ENCODE measurements at regions not wholly inside any gene's neighbourhood (a gene's known extent, or its start where the extent isn't known, plus 50 kb on each side); places are given as distances from the start of the nearest gene placed in this dataset.

DNA sequence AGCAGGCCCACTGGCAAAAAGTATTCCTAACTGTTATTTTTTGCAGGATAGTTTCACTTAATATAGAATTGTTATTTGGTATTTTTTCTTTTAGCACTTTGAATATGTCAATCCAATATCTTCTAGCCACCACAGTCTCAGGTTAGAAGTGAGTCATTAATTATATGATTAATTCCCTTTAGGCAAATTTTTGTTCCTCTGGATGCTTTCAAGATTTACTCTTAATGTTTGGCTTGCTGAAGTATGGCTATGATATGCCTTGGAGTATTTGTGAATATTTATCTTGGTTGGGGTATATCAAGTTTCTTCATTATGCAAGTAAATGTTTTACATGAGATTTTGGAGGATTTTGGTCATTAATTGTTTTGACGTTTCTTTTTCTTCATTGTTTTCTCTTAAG is 152.1 kb upstream of the ALCAM start:
- Histone ChIP-seq H3K4me2 (ENCODE audit: insufficient read depth, low read length) (no peak overlapping the region), H3K36me3 (ENCODE audit: insufficient read depth, low read length) (no peaks in the 10 kb centered on the region), H3K79me2 (ENCODE audit: insufficient read depth, low read length) (no peaks in the 10 kb centered on the region), H3K9me3 (ENCODE audit: insufficient read depth, low read length, severe bottlenecking) (no peaks in the 10 kb centered on the region), H3K4me3 (ENCODE audit: low read depth in 1 of 2, low read length in 2 of 2) (no peak overlapping the region), H3K27me3 (ENCODE audit: insufficient read depth, low read length, poor library complexity) (no peaks in the 10 kb centered on the region), H3K27ac (ENCODE audit: low read length) (no peak overlapping the region), H3K4me1 (ENCODE audit: insufficient read depth, low read length) (no peaks in the 10 kb centered on the region), H4K20me1 (ENCODE audit: insufficient read depth, low read length) (no peaks in the 10 kb centered on the region), H2AFZ (ENCODE audit: low read depth, low read length) (no peak overlapping the region), H3K9ac (ENCODE audit: low read depth, low read length) (no peak overlapping the region)
- ATAC-seq (ENCODE audit: insufficient read depth, low read depth) (no peak), DNase-seq (no peak)
- TF ChIP-seq, protein P1, sequence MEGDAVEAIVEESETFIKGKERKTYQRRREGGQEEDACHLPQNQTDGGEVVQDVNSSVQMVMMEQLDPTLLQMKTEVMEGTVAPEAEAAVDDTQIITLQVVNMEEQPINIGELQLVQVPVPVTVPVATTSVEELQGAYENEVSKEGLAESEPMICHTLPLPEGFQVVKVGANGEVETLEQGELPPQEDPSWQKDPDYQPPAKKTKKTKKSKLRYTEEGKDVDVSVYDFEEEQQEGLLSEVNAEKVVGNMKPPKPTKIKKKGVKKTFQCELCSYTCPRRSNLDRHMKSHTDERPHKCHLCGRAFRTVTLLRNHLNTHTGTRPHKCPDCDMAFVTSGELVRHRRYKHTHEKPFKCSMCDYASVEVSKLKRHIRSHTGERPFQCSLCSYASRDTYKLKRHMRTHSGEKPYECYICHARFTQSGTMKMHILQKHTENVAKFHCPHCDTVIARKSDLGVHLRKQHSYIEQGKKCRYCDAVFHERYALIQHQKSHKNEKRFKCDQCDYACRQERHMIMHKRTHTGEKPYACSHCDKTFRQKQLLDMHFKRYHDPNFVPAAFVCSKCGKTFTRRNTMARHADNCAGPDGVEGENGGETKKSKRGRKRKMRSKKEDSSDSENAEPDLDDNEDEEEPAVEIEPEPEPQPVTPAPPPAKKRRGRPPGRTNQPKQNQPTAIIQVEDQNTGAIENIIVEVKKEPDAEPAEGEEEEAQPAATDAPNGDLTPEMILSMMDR (IDR thresholded peaks at IDR 0.05; ENCODE audit: borderline replicate concordance, extremely low read depth, low read length, poor library complexity, severe bottlenecking) = no peak
- no peak for TF ChIP-seq EZH2 (IDR thresholded peaks at IDR 0.05; ENCODE audit: borderline replicate concordance, low read depth, low read length, severe bottlenecking)

DNA sequence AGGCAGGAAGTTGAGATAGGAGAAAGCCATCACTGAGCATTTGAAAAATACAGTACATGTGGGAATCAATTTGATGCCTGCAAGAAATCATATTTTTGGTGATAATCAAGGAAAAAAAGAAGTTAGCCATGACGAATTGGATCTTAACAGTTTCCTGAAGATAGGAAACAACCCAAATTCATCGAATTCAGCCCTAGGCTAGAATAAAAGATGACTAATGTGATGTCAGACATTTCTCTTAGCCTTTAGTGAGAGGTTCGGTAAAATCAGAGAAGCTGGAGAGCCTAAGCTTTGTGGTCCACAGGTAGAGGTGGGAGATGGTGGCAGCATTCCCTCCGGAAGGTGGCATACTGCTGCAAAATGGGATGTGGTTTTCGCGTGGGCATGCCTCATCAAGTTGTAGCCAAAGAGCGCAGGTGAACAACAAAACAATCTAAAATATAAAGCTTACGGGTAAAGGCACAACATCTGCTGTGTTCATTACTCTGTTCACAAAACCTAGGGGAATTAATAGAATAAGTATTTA is 144.1 kb upstream of the ALCAM start:
- Histone ChIP-seq H3K4me1 (ENCODE audit: insufficient read depth, low read length) (no peaks in the 10 kb centered on the region), H3K79me2 (ENCODE audit: insufficient read depth, low read length) (no peaks in the 10 kb centered on the region), H3K4me3 (ENCODE audit: low read depth in 1 of 2, low read length in 2 of 2) (no peak overlapping the region), H3K36me3 (ENCODE audit: insufficient read depth, low read length) (no peaks in the 10 kb centered on the region), H3K9ac (ENCODE audit: low read depth, low read length) (no peak overlapping the region), H3K4me2 (ENCODE audit: insufficient read depth, low read length) (no peak overlapping the region), H3K27me3 (ENCODE audit: insufficient read depth, low read length, poor library complexity) (no peaks in the 10 kb centered on the region), H3K9me3 (ENCODE audit: insufficient read depth, low read length, severe bottlenecking) (no peaks in the 10 kb centered on the region), H4K20me1 (ENCODE audit: insufficient read depth, low read length) (no peaks in the 10 kb centered on the region), H2AFZ (ENCODE audit: low read depth, low read length) (no peak overlapping the region), H3K27ac (ENCODE audit: low read length) (no peak overlapping the region)
- DNase-seq (no peak), ATAC-seq (ENCODE audit: insufficient read depth, low read depth) (no peak)
- TF ChIP-seq EZH2 (IDR thresholded peaks at IDR 0.05; ENCODE audit: borderline replicate concordance, low read depth, low read length, severe bottlenecking) = no peak
- TF ChIP-seq, protein P1 (IDR thresholded peaks at IDR 0.05; ENCODE audit: borderline replicate concordance, extremely low read depth, low read length, poor library complexity, severe bottlenecking) = no peak

DNA sequence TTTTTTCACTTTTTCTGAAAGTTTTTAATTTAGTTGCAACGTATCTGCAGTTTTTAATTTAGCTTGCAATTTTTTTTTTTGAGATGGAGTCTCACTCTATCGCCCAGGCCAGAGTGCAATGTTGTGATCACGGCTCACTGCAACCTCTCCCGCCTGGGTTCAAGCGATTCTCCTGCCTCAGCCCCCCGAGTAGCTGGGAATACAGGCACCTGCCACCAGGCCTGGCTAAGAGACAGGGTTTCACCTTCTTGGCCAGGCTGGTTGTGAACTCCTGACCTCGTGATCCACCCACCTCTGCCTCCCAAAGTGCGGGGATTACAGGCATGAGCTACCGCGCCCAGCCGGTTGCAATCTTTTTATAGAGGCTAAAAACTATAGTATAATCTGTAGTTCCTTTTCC is 142.9 kb upstream of the ALCAM start:
- DNase-seq (no peak), ATAC-seq (ENCODE audit: insufficient read depth, low read depth) (no peak)
- H3K4me1 ChIP-seq (ENCODE audit: insufficient read depth, low read length) = no peaks in the 10 kb centered on the region

More for the DNA sequence above, 142.9 kb upstream of the ALCAM start:
- Histone ChIP-seq H3K4me2 (ENCODE audit: insufficient read depth, low read length) (no peak overlapping the region), H3K27me3 (ENCODE audit: insufficient read depth, low read length, poor library complexity) (no peaks in the 10 kb centered on the region), H3K9me3 (ENCODE audit: insufficient read depth, low read length, severe bottlenecking) (no peaks in the 10 kb centered on the region), H2AFZ (ENCODE audit: low read depth, low read length) (no peak overlapping the region), H3K36me3 (ENCODE audit: insufficient read depth, low read length) (no peaks in the 10 kb centered on the region), H3K27ac (ENCODE audit: low read length) (no peak overlapping the region), H3K4me3 (ENCODE audit: low read depth in 1 of 2, low read length in 2 of 2) (no peak overlapping the region), H3K79me2 (ENCODE audit: insufficient read depth, low read length) (no peaks in the 10 kb centered on the region), H3K9ac (ENCODE audit: low read depth, low read length) (no peak overlapping the region), H4K20me1 (ENCODE audit: insufficient read depth, low read length) (no peaks in the 10 kb centered on the region)
- TF ChIP-seq EZH2 (IDR thresholded peaks at IDR 0.05; ENCODE audit: borderline replicate concordance, low read depth, low read length, severe bottlenecking) = no peak
- TF ChIP-seq, protein P1 (IDR thresholded peaks at IDR 0.05; ENCODE audit: borderline replicate concordance, extremely low read depth, low read length, poor library complexity, severe bottlenecking) = no peak
